GM18517 (cell line): ENCODE measurements at regions not wholly inside any gene's neighbourhood (a gene's known extent, or its start where the extent isn't known, plus 50 kb on each side); places are given as distances from the start of the nearest gene placed in this dataset.
A peak's percentile ranks its signal among the peaks of the same experiment; 100 is the strongest.

Experiments
- ATAC-seq: cut with Tn5 transposase; IDR thresholded peaks from one replicate; pipeline ENCODE4 v1.9.1; 2021; ENCODE audit warnings: mild to moderate bottlenecking, moderate library complexity; ENCODE audit not compliant: unreplicated experiment

- no peak for ATAC-seq
Measured at GRCh38 chr10:85524001-85524666, 842.5 kb downstream of the GRID1 start.

GRCh38 chr10:85527616-85528317, 838.8 kb downstream of the GRID1 start:
- no peak for ATAC-seq

GRCh38 chr10:85528318-85528652, 838.3 kb downstream of the GRID1 start:
- no peak for ATAC-seq

- ATAC-seq: no peak
Measured at GRCh38 chr10:85531706-85532105, 834.9 kb downstream of the GRID1 start.

GRCh38 chr10:85532773-85533172, 833.8 kb downstream of the GRID1 start:
- ATAC-seq: no peak

- no peak for ATAC-seq
Measured at GRCh38 chr10:85535926-85536325, 830.7 kb downstream of the GRID1 start.

GRCh38 chr10:85537561-85537960, 829.0 kb downstream of the GRID1 start:
- no peak for ATAC-seq

GRCh38 chr10:85538601-85539000, 828.0 kb downstream of the GRID1 start:
- ATAC-seq: no peak

GRCh38 chr10:85542152-85542551, 824.4 kb downstream of the GRID1 start:
- no peak for ATAC-seq

- ATAC-seq: no peak
Measured at GRCh38 chr10:85542936-85543730, 823.5 kb downstream of the GRID1 start.

- ATAC-seq: no peak
Measured at GRCh38 chr10:85544956-85545355, 821.6 kb downstream of the GRID1 start.

GRCh38 chr10:85545874-85546273, 820.7 kb downstream of the GRID1 start:
- ATAC-seq: no peak

- no peak for ATAC-seq
Measured at GRCh38 chr10:85547460-85548023, 819.1 kb downstream of the GRID1 start.

GRCh38 chr10:85548034-85548433, 818.6 kb downstream of the GRID1 start:
- peak; percentile 78 for ATAC-seq
